ENCODE measurements at regions not wholly inside any gene's neighbourhood (a gene's known extent, or its start where the extent isn't known, plus 50 kb on each side); places are given as distances from the start of the nearest gene placed in this dataset.
"Not testable (repeated sequence)": the region's sequence is repeated elsewhere in the genome, so short reads cannot be mapped to it uniquely, and the experiment has no call there.

DNA sequence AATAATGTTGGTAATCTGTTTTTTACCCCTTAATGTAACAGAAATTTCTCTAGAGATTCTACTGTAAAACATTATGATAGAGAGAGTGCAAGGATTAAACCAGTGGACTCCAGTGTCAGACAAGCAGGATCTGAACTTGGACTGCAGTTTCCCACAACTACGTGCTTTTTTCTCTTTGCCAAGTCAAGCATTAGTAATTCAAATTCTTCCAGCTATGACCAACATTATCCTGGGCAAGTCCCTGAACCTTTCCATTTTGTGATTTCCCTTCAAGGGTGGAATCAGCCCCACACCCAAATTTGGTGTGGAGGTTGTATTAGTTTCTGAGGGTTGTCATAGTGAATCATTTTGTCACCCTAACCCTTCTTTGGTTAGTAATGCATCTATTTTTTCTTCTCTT, 482.0 kb downstream of the ZNF516 start:
- no peak for DNase-seq (ENCODE audit: low spot score)

DNA sequence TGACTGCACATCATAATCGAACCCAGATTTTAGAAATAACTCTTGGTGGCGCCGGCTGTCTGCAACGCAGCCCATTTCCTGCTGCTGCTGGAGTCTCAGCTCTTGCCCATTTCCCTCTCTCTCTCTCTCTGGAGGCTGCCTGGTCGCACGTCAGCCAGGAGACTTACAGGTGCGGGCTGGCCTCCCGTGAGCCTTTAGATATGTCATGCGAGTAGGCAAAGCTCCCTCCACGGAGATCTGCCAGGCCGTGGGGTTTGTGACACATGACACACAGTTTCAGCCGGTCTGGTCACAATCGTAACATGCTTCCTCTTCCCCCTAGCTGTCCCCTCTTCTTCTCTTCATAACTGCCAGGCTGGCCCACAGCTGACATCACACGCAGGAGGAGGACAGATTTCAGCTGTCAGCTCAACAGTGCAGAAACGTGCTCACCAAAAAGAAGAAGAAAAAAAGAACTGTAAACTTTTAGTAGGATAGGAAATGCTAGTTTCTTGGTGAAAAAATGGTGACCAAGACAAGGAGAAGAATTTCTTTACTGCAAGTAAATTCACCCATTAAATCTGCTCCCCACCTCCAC, 489.3 kb downstream of the ZNF516 start:
- DNase-seq (ENCODE audit: low spot score) = no peak

DNA sequence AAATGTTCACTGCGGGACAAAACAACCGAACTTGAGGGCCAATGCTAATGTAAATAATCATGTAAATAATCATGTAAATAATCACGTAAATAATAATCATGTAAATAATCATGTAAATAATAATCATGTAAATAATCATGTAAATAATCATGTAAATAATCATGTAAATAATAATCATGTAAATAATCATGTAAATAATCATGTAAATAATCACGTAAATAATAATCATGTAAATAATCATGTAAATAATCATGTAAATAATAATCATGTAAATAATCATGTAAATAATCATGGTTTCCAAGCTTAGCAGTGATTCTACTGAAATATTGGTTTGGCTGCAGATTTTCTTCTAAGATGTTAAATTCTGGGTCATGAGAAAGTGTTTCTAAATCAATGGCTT, 507.1 kb downstream of the ZNF516 start:
- not testable (repeated sequence) for DNase-seq (ENCODE audit: low spot score)

DNA sequence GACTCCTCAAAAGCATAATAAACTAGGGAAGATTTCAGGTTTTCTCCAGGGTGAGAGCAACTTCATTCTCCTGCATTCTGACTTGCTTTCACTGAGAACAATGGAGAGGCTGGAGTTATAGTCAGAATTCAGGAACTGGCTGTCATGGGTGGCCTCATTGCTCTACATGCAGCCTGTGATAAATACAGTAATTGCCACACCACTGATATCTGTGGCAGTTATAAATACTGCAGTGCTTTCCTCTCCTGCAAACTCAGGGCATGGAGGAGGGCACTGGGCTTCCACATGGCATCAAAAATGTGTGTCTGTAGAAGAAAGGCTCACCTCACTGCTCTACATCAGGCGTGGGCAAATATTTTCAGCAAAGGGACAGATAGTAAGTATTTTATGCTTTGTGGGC, 510.2 kb downstream of the ZNF516 start:
- no peak for DNase-seq (ENCODE audit: low spot score)

DNA sequence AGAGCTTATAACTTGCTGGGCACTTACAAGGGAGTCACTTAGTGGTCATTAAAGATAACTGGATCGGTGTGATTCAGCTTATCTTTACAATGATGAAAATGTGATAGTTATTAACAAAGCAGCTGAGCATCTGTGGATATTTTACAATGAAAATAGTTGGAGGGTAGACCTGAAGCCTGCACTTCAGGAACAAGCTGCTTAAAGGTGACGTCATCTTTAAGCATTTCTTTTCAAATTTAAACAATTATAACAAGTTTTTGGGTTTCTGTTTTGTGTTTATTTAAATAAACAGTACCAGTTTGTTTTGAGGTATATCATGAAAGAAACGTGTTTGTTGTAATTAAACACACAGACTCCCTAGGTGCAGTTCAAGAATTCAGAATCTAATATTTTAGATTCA, 513.9 kb downstream of the ZNF516 start:
- DNase-seq (ENCODE audit: low spot score) = no peak

DNA sequence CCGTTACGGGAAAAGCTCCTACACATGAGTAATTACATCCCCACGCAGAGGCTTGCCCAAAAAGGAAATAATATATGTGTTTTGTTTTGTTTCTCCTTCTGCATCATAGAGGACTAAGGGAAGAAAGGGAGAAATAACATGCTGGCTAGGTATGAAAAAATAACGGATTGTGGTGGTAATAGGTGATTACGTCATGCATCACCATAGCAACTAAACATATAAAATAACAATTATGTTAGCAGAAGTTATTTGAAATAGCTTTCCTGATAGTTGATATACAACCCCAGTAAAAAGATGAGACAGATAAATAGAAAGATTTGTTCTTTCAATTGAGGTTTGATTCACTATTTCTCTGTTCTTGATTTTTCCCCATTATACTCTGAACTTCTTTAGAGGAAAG, 518.0 kb downstream of the ZNF516 start:
- DNase-seq (ENCODE audit: low spot score) = no peak

DNA sequence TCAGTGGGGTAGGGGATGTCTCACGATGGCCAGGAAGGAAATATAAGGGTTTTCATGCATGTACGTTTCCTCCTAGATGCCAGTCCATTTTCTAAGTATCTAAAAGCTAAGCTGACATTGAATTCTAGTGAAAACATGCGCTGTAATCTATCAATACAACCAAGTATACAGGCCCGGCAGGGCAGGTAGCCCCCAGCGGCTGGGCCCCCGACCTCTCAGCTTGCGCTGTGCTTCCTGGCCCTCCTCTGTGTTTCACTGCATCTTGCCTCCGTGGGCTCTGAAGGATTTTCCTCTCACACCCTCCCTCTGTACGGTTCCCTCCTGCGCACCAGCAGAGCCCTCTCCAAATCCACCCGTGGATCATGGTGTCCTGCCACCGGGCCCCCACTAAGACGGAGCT, 524.8 kb downstream of the ZNF516 start:
- no peak for DNase-seq (ENCODE audit: low spot score)

DNA sequence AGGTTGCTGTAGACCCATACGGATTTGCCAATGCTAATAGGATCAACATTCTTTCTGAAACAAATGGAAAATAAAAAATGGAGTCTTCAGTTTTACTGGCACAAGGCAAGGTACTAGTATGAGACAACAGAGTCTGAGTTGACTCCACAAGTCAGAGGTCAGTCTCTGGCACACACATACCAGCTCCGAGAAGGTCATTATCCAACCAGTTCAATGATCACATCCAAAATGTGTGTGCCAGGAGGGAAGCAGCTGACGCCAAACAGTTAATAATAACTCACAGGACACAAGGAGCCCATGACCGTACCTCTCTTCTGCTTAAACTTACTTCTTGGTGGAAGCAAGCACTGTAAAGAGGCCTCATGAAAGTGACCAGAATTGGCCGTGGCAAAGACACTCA, 528.6 kb downstream of the ZNF516 start:
- no peak for DNase-seq (ENCODE audit: low spot score)

DNA sequence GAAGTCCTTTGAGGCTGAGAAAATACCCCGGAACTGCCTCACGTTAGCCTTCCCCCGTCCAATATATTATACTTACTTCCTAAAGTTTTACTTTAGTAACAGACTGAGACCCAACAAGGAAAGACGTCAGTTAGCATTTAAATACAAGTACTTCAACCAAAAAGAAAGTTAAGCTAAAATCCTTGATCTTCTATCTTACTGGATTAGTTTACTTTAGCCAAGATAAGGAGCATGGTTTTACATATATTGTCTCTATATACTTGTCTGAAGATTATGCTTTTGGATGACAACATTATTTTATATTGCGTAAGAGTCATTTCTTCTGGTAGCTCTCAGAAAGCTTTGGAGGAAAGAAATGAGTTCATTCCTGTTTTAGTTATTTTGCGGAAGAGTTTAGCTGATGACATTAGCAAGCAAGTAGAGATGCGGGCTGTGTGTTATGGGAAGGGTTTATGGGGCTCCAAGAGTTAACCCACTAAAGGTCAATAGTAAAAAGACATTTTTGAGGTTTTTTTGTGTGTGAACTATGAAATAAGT, 532.9 kb downstream of the ZNF516 start:
- no peak for DNase-seq (ENCODE audit: low spot score)

DNA sequence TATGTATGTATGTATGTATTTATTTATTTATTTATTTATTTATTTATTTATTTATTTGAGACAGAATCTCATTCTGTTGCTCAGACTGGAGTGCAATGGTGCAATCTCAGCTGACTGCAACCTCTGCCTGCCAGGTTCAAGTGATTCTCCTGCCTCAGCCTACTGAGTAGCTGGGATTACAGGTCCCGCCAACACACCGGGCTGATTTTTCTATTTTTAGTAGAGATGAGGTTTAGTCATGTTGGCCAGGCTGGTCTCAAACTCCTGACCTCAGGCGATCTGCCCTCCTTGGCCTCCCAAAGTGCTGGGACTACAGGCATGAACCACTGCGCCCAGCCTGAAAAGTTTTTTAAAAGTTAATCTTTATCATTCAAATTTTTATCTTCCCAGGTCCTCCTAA, 532.9 kb upstream of the SMIM21 start:
- DNase-seq (ENCODE audit: low spot score) = not testable (repeated sequence)

DNA sequence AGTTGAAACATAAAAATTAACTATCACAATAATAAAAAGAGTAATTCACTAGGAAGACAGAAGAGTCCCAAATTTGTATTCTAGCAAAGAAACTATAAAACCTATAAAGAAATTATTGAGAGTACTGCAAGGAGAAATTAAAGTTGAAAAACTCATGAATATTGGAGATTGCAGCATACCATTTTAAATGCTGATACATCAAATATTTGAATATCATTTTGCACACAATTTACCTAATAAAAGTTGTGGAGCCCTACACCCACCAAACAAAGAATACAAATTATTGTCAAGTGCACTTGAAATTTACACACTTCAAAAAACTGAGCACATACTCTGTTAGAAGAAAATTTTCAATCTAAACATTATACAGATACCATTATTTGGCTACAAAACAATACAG, 531.6 kb upstream of the SMIM21 start:
- no peak for DNase-seq (ENCODE audit: low spot score)

DNA sequence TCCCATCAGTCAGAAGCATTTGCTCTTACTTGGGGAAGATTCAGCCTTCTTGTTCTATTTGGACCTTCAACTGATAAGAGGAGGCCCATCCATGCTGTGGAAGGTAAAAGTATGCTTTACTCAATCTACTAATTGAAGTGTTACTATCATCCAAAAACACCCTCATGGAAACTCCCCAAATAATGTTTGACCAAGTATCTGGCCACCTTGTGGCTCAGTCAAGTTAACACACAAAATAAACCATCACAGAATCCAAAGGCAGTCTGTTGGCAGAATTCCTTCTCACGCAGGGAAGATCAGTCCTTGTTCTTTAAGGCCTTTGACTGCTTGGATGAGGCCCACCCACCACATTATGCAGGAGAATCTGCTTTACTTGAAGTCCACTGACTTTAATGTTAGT, 531.2 kb upstream of the SMIM21 start:
- no peak for DNase-seq (ENCODE audit: low spot score)

DNA sequence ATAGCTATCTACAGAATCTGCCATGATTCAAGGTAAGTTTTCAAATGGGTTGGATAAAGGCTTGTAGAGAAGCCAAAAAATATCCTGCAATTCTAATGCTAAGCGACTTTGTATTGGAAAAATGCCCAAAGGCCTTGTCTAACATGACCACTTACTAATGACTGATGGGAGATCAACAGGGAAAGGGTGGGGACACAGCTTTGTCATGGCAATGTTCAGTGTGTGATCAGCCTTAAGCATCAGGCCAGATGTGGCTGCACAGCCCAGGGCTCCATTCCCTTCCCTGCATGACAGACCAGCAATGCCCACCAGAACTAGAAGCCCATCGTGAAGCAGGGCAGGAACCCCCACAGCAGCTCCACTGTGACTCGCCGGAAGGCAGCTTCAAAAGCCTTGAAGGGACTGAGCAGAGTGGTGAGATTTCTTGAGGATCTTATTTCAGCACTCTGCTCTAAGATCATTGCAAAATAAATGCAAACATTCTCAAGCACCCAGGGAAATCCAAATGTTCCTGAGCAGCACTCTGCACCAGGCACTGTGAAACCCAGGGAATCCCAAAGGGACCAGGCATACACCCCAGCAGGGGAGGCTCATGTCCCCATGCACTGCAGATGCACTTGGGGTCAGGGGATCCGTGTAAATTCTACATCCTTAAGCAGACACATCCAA, 517.9 kb upstream of the SMIM21 start:
- no peak for DNase-seq (ENCODE audit: low spot score)

DNA sequence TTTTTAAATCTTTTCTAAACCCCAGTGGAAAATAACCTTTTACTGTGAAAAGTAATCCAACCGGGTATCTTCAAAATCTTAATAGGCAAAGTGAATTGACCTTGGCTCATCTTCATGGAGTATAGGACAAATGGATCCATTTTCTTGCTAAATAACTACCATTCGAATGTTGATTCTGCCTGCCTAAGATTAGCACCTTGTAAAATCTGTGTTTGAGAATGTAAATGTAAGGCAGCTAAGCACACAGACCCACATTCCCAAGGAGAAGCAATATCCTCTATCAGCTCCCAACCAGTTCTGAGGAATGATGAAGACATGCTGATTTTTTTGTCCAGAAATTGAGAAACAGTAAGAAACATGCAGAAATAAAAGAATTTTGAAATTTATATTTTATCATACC, 509.8 kb upstream of the SMIM21 start:
- no peak for DNase-seq (ENCODE audit: low spot score)

DNA sequence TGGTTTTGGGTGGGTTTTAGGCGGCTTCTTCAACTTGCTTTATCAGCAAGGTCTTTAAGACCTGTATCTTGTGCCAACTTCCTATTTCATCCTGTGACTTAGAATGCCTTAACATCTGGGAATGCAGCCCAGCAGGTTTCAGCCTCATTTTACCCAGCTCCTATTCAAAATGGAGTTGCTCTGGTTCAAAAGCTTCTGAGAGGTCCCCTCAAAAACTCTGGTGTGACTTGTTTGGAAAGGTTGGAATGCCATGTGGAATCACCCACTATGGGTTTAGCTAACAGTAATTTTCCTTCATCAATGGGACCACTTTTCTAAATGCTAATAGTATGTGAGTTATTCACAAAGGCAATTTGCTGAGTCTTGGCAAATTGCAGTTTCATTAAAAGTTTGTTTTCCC, 509.4 kb upstream of the SMIM21 start:
- DNase-seq (ENCODE audit: low spot score) = no peak

DNA sequence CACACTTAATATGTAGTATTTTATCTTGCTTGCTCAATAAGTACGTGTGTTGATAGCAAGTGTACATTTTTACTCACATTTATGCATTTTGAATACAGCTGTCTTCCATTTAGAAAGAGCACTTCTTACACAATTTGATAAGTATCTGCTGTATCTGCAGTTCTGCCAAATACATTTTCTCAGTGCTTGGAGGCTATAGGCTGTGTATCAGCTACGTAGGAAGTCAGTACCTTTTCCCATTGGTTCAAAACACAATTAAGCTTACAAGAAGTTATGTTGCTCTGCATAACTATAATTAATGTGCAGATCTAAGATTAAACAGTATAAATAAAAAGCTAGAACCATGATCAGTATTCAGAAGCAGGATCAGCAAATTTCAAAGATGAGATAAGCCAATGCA, 503.6 kb upstream of the SMIM21 start:
- DNase-seq (ENCODE audit: low spot score) = no peak

DNA sequence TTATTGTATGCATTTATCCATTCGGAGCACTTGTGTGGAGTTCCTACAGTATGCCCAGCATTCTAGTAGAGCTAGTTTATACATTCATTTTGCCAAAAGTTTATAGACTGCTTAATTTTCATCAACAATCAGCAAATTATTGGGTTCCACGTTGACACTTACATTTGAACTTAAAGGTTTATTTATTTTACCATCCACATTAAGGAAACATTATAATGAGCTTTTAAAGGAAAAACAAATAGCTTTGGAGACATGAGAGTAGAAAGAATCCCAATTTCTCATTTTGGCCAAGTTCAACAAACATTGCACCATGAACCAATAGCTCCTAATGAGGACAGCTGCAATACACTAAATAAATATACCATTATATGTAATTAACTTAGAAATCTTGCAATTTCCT, 501.2 kb upstream of the SMIM21 start:
- no peak for DNase-seq (ENCODE audit: low spot score)

DNA sequence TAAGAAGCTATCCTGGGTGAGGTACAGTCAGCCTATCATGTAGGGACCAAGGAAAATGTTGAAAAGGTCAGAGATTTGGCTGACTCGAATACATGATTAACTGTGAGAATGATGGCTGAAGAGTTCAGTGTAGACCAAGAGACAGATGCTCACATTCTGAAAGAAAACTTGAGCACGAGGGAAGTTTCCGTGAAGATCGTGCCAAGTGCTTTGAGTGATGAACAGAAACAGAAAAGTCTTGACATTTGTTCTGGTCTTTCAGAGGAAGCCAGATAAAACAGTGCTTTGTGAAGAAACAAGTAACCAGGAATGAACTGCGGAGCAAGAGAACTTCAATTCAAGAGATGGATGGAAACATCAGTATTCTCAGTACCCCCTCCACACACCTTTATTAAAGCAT, 500.3 kb upstream of the SMIM21 start:
- no peak for DNase-seq (ENCODE audit: low spot score)

DNA sequence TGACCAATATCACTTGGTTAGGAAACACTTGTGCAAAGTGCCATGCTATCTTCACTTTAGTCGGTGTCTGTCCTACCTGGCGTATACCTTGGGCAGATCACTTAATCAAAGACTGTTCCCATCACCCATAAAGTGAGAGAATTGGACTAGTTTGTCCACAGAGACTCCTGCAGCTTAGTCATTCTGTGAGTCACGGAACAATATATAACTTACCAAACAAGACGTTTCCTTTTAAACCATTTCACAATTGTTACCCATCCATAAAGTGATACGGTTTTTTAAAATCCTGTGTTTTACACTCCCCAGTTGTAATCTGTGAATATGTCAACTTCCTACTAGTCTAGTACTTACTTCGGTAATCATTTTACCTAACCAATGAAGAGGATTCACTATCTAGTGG, 499.3 kb upstream of the SMIM21 start:
- DNase-seq (ENCODE audit: low spot score) = no peak

DNA sequence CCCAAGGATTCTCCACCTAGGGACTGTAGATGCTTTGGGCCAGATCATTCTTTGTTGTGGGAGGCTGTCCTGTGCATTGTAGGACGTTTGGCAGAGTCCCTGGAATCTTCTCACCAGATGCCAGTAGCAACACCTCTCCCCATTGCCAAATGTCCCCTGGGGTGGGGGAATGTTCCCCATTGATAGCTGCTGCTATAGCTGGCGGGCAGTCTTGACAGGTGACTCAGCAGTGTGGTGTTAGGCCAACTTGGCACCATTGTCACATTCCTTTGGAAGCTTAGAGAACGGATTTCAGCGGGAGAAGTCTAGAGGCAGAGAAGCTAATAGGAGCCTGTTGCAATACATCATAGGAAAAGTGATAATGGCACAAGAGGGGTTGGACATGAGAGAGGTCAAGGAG, 495.7 kb upstream of the SMIM21 start:
- DNase-seq (ENCODE audit: low spot score) = no peak

DNA sequence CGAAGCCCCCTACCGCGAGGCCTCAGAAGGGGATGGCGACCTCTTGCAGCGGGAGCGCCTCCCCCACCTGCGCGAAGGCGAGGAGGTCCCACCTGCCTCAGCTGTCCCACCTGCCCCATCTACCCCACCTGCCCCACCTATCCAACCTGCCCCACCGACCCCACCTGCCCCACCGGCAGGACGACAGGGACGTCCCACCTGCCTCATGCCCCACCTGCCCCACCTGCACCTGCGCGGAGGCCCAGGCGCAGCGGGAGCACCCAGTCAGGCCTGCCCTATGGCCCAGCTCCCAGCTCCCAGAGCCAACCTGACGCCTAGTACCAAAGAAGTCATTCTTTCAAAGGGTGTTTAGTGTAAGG, 489.1 kb upstream of the SMIM21 start:
- no peak for DNase-seq (ENCODE audit: low spot score)

DNA sequence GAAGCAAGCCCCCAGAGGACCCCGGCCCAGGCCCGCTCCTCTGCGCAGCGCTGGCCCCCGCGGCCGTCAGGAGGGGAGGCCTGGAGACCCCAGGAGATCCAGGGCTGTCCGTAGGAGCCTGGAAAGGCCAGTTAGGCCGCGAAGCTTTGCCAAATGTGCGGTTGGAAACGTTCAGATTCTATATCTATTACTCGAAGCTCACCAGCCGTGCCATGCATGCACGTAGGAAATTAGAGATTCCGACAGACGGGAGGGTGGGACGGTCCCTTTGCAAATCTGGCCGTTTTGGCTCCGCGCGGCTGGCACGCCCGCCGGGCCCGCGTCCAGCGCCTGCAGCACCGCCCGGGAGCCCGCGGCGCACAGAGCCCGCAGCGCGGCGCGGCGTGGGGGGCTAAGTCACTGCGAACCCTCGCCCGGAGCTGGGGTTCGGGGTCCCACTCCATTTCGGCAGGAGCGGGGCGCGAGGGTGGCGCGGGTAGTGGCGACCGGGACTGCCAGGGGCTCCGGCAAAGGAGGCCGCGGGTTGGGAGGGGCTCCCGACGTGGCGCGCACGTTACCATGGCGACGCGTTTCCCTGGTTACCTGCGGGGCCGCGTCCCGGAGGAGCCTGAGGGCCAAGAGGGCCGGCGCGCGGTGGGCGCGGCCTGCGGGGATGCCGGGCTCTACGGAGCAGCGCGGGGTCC, 488.6 kb upstream of the SMIM21 start:
- DNase-seq (ENCODE audit: low spot score) = no peak

DNA sequence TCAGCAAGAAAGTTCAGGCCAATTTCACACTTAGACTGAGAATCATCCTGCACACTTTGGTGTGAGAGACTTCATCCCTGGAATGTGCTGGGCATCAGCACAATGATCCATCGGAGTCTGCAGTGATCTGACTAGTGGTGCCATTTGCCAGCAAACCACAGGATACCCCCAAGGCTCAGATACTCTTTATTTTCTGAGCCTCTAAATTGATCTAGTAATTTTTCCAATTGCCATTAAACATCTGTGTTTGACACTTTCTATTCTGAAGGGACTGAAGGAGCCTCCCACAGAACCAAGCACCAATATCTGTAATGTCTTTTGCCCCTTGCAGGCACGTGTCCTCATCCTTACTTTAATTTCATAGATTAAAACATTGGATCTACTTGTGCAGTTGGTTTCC, 485.3 kb upstream of the SMIM21 start:
- DNase-seq (ENCODE audit: low spot score) = no peak

DNA sequence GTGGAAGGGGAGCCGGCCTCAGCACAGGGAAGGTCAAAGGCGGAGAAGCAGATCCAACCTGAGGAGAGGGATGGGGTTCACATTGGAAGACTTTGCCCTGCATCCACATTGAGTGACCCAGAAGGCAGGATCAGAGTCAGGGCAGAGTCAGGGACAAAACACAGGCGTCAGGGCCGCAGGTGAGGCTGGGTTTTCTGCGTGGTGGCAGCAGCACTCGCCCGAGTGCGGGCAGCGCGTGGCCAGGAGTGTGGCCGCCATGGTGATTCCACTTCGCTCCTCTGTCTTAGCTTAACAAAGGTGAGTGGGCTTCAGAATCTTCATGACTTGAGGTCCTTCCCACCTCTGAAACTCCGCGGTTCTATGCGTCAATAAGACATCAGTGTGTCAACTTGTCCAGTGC, 476.9 kb upstream of the SMIM21 start:
- DNase-seq (ENCODE audit: low spot score) = no peak

All from hepatic stellate cell (primary cell).